ENCODE measurements at regions not wholly inside any gene's neighbourhood (a gene's known extent, or its start where the extent isn't known, plus 50 kb on each side); places are given as distances from the start of the nearest gene placed in this dataset.
"Not testable (repeated sequence)": the region's sequence is repeated elsewhere in the genome, so short reads cannot be mapped to it uniquely, and the experiment has no call there.

GRCh38 chr4:13762130-13762529 lies 134.6 kb upstream of the BOD1L1 start:
- DNase-seq (ENCODE audit: low read depth in 2 of 2) = no peak

- no peak for DNase-seq (ENCODE audit: low read depth in 2 of 2)
Observed at GRCh38 chr4:13763707-13764106, 136.2 kb upstream of the BOD1L1 start.

- no peak for DNase-seq (ENCODE audit: low read depth in 2 of 2)
Observed at GRCh38 chr4:13765539-13765938, 138.0 kb upstream of the BOD1L1 start.

- DNase-seq (ENCODE audit: low read depth in 2 of 2) = no peak
Observed at GRCh38 chr4:13766761-13767540, 139.4 kb upstream of the BOD1L1 start.

GRCh38 chr4:13777341-13777740 lies 149.8 kb upstream of the BOD1L1 start:
- DNase-seq (ENCODE audit: low read depth in 2 of 2) = no peak

GRCh38 chr4:13778367-13778766 lies 150.8 kb upstream of the BOD1L1 start:
- DNase-seq (ENCODE audit: low read depth in 2 of 2) = no peak

- no peak for DNase-seq (ENCODE audit: low read depth in 2 of 2)
Observed at GRCh38 chr4:13782231-13782630, 154.7 kb upstream of the BOD1L1 start.

GRCh38 chr4:13783800-13784411 lies 156.4 kb upstream of the BOD1L1 start:
- no peak for DNase-seq (ENCODE audit: low read depth in 2 of 2)

GRCh38 chr4:13793020-13793710 lies 165.6 kb upstream of the BOD1L1 start:
- no peak for DNase-seq (ENCODE audit: low read depth in 2 of 2)

GRCh38 chr4:13794819-13795565 lies 167.5 kb upstream of the BOD1L1 start:
- DNase-seq (ENCODE audit: low read depth in 2 of 2) = no peak

- DNase-seq (ENCODE audit: low read depth in 2 of 2) = no peak
Observed at GRCh38 chr4:13797061-13797460, 169.5 kb upstream of the BOD1L1 start.

GRCh38 chr4:13815231-13815630 lies 187.7 kb upstream of the BOD1L1 start:
- DNase-seq (ENCODE audit: low read depth in 2 of 2) = no peak

- DNase-seq (ENCODE audit: low read depth in 2 of 2) = no peak
Observed at GRCh38 chr4:13816472-13816871, 188.9 kb upstream of the BOD1L1 start.

- no peak for DNase-seq (ENCODE audit: low read depth in 2 of 2)
Observed at GRCh38 chr4:13821522-13821921, 194.0 kb upstream of the BOD1L1 start.

GRCh38 chr4:13825822-13826221 lies 198.3 kb upstream of the BOD1L1 start:
- not testable (repeated sequence) for DNase-seq (ENCODE audit: low read depth in 2 of 2)

- no peak for DNase-seq (ENCODE audit: low read depth in 2 of 2)
Observed at GRCh38 chr4:13829457-13829856, 201.9 kb upstream of the BOD1L1 start.

- no peak for DNase-seq (ENCODE audit: low read depth in 2 of 2)
Observed at GRCh38 chr4:13830449-13830848, 202.9 kb upstream of the BOD1L1 start.

- no peak for DNase-seq (ENCODE audit: low read depth in 2 of 2)
Observed at GRCh38 chr4:13833171-13833804, 205.8 kb upstream of the BOD1L1 start.

GRCh38 chr4:13836946-13837912 lies 209.7 kb upstream of the BOD1L1 start:
- DNase-seq (ENCODE audit: low read depth in 2 of 2) = no peak

GRCh38 chr4:13840502-13841190 lies 213.1 kb upstream of the BOD1L1 start:
- DNase-seq (ENCODE audit: low read depth in 2 of 2) = no peak

All from stimulated activated CD4-positive, alpha-beta T cell treated with anti-CD3 and anti-CD28 coated beads, Interleukin-1b, Interleukin-23, amount 100 ng/mL, for 1 hour (primary cell).